Ishikawa (cell line): ENCODE measurements at regions not wholly inside any gene's neighbourhood (a gene's known extent, or its start where the extent isn't known, plus 50 kb on each side); places are given as distances from the start of the nearest gene placed in this dataset.

Source experiments
- EGR1 ChIP-seq: IDR thresholded peaks from 2 replicates; pipeline ENCODE4 v1.6.1; 2012
- EP300 ChIP-seq: IDR thresholded peaks from 2 replicates; pipeline ENCODE4 v1.6.1; 2012; ENCODE audit warnings: borderline replicate concordance
- RAD21 ChIP-seq: IDR thresholded peaks from 2 replicates; pipeline ENCODE4 v1.6.1; 2012; ENCODE audit warnings: low read depth
- TEAD4 ChIP-seq: IDR thresholded peaks from 2 replicates; pipeline ENCODE4 v1.6.1; 2012
- YY1 ChIP-seq: IDR thresholded peaks from 2 replicates; pipeline ENCODE4 v1.6.1; 2012; ENCODE audit warnings: low read depth
- TF ChIP-seq, protein P1 (sequence below): IDR thresholded peaks from 2 replicates; pipeline ENCODE4 v1.6.1; 2012

DNA sequence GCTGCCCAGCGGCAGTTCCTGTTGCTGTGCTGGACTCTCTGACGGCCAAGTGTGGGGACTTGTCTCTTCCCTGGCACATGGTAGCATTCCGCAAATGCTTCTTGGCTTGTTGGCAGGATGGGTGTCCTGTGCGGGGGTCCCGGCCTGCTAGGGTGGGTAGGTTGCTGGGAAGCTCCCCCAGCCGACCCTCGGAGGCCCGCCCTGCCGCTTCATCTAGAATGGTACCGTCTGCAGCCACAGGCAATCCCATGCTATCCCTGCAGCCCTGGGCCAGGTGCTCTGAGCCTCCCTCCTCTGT, 78.3 kb upstream of the LHX1 start:
- no peak for TF ChIP-seq EGR1
- no peak for TF ChIP-seq TEAD4
- TF ChIP-seq, protein P1, sequence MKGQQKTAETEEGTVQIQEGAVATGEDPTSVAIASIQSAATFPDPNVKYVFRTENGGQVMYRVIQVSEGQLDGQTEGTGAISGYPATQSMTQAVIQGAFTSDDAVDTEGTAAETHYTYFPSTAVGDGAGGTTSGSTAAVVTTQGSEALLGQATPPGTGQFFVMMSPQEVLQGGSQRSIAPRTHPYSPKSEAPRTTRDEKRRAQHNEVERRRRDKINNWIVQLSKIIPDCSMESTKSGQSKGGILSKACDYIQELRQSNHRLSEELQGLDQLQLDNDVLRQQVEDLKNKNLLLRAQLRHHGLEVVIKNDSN = no peak
- no peak for TF ChIP-seq RAD21
- no peak for TF ChIP-seq YY1
- TF ChIP-seq EP300 = no peak
